HEK293 (cell line): ENCODE measurements at regions not wholly inside any gene's neighbourhood (a gene's known extent, or its start where the extent isn't known, plus 50 kb on each side); places are given as distances from the start of the nearest gene placed in this dataset.

Source experiments
- RBAK ChIP-seq: fragments of 450-650 bp; formaldehyde crosslinking; IDR thresholded peaks from 2 replicates; pipeline ENCODE4 v1.5.1; 2016; ENCODE audit warnings: missing biosample characterization, missing genetic modification characterization
- REPIN1 ChIP-seq: fragments of 450-650 bp; formaldehyde crosslinking; IDR thresholded peaks from 2 replicates; pipeline ENCODE4 v1.5.1; 2017; ENCODE audit warnings: missing biosample characterization, missing genetic modification characterization, low read depth
- SALL2 ChIP-seq: fragments of 450-650 bp; formaldehyde crosslinking; IDR thresholded peaks from 2 replicates; pipeline ENCODE4 v1.5.0; 2017; ENCODE audit warnings: missing biosample characterization, mild to moderate bottlenecking, missing genetic modification characterization, borderline replicate concordance
- SP2 ChIP-seq: fragments of 450-650 bp; formaldehyde crosslinking; IDR thresholded peaks from 2 replicates; pipeline ENCODE4 v1.5.1; 2016; ENCODE audit warnings: missing biosample characterization, missing genetic modification characterization
- ZFHX2 ChIP-seq: fragments of 450-650 bp; formaldehyde crosslinking; conservative IDR thresholded peaks from 2 replicates; pipeline ENCODE4 v1.5.1; 2016; ENCODE audit warnings: missing biosample characterization, missing genetic modification characterization
- ZFP37 ChIP-seq: fragments of 450-650 bp; formaldehyde crosslinking; IDR thresholded peaks from 2 replicates; pipeline ENCODE4 v1.5.1; 2016; ENCODE audit warnings: missing biosample characterization, missing genetic modification characterization
- ZNF10 ChIP-seq: fragments of 450-650 bp; formaldehyde crosslinking; IDR thresholded peaks from 2 replicates; pipeline ENCODE4 v1.5.1; 2017; ENCODE audit warnings: missing biosample characterization, missing genetic modification characterization
- ZNF169 ChIP-seq: fragments of 450-650 bp; formaldehyde crosslinking; IDR thresholded peaks from 2 replicates; pipeline ENCODE4 v1.5.1; 2016; ENCODE audit warnings: missing biosample characterization, missing genetic modification characterization
- ZNF544 ChIP-seq: fragments of 450-650 bp; formaldehyde crosslinking; IDR thresholded peaks from 2 replicates; pipeline ENCODE4 v1.5.0; 2017; ENCODE audit warnings: missing biosample characterization, missing genetic modification characterization
- TF ChIP-seq, protein P1 (sequence below): fragments of 450-650 bp; formaldehyde crosslinking; IDR thresholded peaks from 2 replicates; pipeline ENCODE4 v1.5.1; 2016; ENCODE audit warnings: missing biosample characterization, missing genetic modification characterization
- TF ChIP-seq, protein P2 (sequence below): fragments of 450-650 bp; formaldehyde crosslinking; IDR thresholded peaks from 2 replicates; pipeline ENCODE4 v1.5.1; 2016; ENCODE audit warnings: missing biosample characterization, missing genetic modification characterization
- TF ChIP-seq, protein P3 (sequence below): fragments of 450-650 bp; formaldehyde crosslinking; IDR thresholded peaks from 2 replicates; pipeline ENCODE4 v1.5.1; 2016; ENCODE audit warnings: missing biosample characterization, missing genetic modification characterization
- TF ChIP-seq, protein P4 (sequence below): fragments of 450-650 bp; formaldehyde crosslinking; IDR thresholded peaks from 2 replicates; pipeline ENCODE4 v1.5.1; 2016; ENCODE audit warnings: missing biosample characterization, missing genetic modification characterization

DNA sequence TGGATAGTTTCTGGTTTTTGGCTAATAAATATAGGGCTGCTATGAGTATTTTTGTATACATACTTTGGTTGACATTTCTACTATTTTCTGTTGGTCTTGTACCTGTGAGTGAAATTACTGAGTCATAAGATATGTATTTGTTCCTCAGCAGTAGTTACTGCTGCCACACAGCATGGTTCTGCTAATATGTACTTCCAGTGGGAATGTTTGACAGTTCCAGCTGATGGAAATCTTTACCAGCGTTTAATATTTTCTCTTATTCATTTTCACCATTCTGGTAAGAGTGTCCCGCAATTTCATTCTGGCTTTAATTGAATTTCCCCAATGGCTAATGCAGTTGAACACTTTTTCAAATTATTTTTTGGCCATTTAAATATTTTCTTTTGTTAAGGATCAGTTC is 57.9 kb upstream of the IL1R1 start:
- TF ChIP-seq ZFP37, result no peak
- TF ChIP-seq, protein P1, sequence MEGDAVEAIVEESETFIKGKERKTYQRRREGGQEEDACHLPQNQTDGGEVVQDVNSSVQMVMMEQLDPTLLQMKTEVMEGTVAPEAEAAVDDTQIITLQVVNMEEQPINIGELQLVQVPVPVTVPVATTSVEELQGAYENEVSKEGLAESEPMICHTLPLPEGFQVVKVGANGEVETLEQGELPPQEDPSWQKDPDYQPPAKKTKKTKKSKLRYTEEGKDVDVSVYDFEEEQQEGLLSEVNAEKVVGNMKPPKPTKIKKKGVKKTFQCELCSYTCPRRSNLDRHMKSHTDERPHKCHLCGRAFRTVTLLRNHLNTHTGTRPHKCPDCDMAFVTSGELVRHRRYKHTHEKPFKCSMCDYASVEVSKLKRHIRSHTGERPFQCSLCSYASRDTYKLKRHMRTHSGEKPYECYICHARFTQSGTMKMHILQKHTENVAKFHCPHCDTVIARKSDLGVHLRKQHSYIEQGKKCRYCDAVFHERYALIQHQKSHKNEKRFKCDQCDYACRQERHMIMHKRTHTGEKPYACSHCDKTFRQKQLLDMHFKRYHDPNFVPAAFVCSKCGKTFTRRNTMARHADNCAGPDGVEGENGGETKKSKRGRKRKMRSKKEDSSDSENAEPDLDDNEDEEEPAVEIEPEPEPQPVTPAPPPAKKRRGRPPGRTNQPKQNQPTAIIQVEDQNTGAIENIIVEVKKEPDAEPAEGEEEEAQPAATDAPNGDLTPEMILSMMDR, result no peak
- TF ChIP-seq REPIN1 (tag by site-specific recombination), result no peak
- TF ChIP-seq ZNF544, result no peak
- TF ChIP-seq ZNF10 (tag by site-specific recombination), result no peak
- TF ChIP-seq SP2 (tag by site-specific recombination), result no peak
- TF ChIP-seq RBAK (tag by site-specific recombination), result no peak
- TF ChIP-seq, protein P2, sequence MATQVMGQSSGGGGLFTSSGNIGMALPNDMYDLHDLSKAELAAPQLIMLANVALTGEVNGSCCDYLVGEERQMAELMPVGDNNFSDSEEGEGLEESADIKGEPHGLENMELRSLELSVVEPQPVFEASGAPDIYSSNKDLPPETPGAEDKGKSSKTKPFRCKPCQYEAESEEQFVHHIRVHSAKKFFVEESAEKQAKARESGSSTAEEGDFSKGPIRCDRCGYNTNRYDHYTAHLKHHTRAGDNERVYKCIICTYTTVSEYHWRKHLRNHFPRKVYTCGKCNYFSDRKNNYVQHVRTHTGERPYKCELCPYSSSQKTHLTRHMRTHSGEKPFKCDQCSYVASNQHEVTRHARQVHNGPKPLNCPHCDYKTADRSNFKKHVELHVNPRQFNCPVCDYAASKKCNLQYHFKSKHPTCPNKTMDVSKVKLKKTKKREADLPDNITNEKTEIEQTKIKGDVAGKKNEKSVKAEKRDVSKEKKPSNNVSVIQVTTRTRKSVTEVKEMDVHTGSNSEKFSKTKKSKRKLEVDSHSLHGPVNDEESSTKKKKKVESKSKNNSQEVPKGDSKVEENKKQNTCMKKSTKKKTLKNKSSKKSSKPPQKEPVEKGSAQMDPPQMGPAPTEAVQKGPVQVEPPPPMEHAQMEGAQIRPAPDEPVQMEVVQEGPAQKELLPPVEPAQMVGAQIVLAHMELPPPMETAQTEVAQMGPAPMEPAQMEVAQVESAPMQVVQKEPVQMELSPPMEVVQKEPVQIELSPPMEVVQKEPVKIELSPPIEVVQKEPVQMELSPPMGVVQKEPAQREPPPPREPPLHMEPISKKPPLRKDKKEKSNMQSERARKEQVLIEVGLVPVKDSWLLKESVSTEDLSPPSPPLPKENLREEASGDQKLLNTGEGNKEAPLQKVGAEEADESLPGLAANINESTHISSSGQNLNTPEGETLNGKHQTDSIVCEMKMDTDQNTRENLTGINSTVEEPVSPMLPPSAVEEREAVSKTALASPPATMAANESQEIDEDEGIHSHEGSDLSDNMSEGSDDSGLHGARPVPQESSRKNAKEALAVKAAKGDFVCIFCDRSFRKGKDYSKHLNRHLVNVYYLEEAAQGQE (tag by site-specific recombination), result no peak
- no peak for TF ChIP-seq ZFHX2 (tag by site-specific recombination)
- no peak for TF ChIP-seq ZNF169 (tag by site-specific recombination)
- TF ChIP-seq, protein P3, sequence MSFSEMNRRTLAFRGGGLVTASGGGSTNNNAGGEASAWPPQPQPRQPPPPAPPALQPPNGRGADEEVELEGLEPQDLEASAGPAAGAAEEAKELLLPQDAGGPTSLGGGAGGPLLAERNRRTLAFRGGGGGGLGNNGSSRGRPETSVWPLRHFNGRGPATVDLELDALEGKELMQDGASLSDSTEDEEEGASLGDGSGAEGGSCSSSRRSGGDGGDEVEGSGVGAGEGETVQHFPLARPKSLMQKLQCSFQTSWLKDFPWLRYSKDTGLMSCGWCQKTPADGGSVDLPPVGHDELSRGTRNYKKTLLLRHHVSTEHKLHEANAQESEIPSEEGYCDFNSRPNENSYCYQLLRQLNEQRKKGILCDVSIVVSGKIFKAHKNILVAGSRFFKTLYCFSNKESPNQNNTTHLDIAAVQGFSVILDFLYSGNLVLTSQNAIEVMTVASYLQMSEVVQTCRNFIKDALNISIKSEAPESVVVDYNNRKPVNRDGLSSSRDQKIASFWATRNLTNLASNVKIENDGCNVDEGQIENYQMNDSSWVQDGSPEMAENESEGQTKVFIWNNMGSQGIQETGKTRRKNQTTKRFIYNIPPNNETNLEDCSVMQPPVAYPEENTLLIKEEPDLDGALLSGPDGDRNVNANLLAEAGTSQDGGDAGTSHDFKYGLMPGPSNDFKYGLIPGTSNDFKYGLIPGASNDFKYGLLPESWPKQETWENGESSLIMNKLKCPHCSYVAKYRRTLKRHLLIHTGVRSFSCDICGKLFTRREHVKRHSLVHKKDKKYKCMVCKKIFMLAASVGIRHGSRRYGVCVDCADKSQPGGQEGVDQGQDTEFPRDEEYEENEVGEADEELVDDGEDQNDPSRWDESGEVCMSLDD (tag by site-specific recombination), result no peak
- no peak for TF ChIP-seq SALL2 (tag by site-specific recombination)
- TF ChIP-seq, protein P4, sequence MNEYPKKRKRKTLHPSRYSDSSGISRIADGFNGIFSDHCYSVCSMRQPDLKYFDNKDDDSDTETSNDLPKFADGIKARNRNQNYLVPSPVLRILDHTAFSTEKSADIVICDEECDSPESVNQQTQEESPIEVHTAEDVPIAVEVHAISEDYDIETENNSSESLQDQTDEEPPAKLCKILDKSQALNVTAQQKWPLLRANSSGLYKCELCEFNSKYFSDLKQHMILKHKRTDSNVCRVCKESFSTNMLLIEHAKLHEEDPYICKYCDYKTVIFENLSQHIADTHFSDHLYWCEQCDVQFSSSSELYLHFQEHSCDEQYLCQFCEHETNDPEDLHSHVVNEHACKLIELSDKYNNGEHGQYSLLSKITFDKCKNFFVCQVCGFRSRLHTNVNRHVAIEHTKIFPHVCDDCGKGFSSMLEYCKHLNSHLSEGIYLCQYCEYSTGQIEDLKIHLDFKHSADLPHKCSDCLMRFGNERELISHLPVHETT (tag by site-specific recombination), result no peak
